ENCODE measurements at regions not wholly inside any gene's neighbourhood (a gene's known extent, or its start where the extent isn't known, plus 50 kb on each side); places are given as distances from the start of the nearest gene placed in this dataset.
"Not testable (repeated sequence)": the region's sequence is repeated elsewhere in the genome, so short reads cannot be mapped to it uniquely, and the experiment has no call there.

GRCh38 chr1:147413110-147413605 is 128.1 kb upstream of the BCL9 start:
- Mint-ChIP-seq H3K27me3 (ENCODE audit: low read depth in 3 of 3) (peaks cover 2 to 10% (median 3%) of the 10 kb centered on the region in 3 donors), H3K4me1 (no peaks in the 10 kb centered on the region), H3K9me3 (no peaks in the 10 kb centered on the region), H3K36me3 (no peaks in the 10 kb centered on the region), H3K27ac (no peak overlapping the region), H3K4me3 (no peak overlapping the region)
- DNase-seq, result no peak

GRCh38 chr1:147414505-147415163 is 126.7 kb upstream of the BCL9 start:
- H3K4me1 Mint-ChIP-seq, result no peaks in the 10 kb centered on the region
- H3K36me3 Mint-ChIP-seq, result no peaks in the 10 kb centered on the region
- H3K27me3 Mint-ChIP-seq (ENCODE audit: low read depth in 3 of 3), result peaks cover 3 to 10% (median 5%) of the 10 kb centered on the region in 3 donors
- DNase-seq, result no peak
- H3K9me3 Mint-ChIP-seq, result no peaks in the 10 kb centered on the region
- H3K4me3 Mint-ChIP-seq, result no peak overlapping the region
- no peak overlapping the region for H3K27ac Mint-ChIP-seq

- no peaks in the 10 kb centered on the region for H3K4me1 Mint-ChIP-seq
- H3K4me3 Mint-ChIP-seq, result no peak overlapping the region
- peaks cover 5 to 6% (median 5%) of the 10 kb centered on the region in 3 donors for H3K27me3 Mint-ChIP-seq (ENCODE audit: low read depth in 3 of 3)
- no peaks in the 10 kb centered on the region for H3K36me3 Mint-ChIP-seq
- no peak overlapping the region for H3K27ac Mint-ChIP-seq
- no peaks in the 10 kb centered on the region for H3K9me3 Mint-ChIP-seq
- DNase-seq, result no peak
Observed at GRCh38 chr1:147417024-147417423, 124.3 kb upstream of the BCL9 start.

- not testable (repeated sequence) for H3K36me3 Mint-ChIP-seq; H3K27ac Mint-ChIP-seq; H3K27me3 Mint-ChIP-seq (ENCODE audit: low read depth in 3 of 3); H3K4me3 Mint-ChIP-seq; H3K9me3 Mint-ChIP-seq; DNase-seq; H3K4me1 Mint-ChIP-seq
Observed at GRCh38 chr1:147423100-147423827, 118.0 kb upstream of the BCL9 start.

GRCh38 chr1:147434921-147435320 is 106.4 kb upstream of the BCL9 start:
- no peak for DNase-seq
- Mint-ChIP-seq H3K4me3 (no peak overlapping the region), H3K9me3 (peaks cover 0 to 6% (median 0%) of the 10 kb centered on the region in 6 donors), H3K36me3 (no peaks in the 10 kb centered on the region), H3K27ac (no peak overlapping the region), H3K27me3 (ENCODE audit: low read depth in 3 of 3) (peaks cover 5 to 8% (median 7%) of the 10 kb centered on the region in 3 donors), H3K4me1 (no peaks in the 10 kb centered on the region)

- Mint-ChIP-seq H3K27me3 (ENCODE audit: low read depth in 3 of 3) (peaks cover 0 to 11% (median 3%) of the 10 kb centered on the region in 3 donors), H3K9me3 (peaks cover 16 to 48% (median 42%) of the 10 kb centered on the region in 6 donors)
- no peak for DNase-seq
Observed at GRCh38 chr1:147444381-147444780, 96.9 kb upstream of the BCL9 start.

DNA sequence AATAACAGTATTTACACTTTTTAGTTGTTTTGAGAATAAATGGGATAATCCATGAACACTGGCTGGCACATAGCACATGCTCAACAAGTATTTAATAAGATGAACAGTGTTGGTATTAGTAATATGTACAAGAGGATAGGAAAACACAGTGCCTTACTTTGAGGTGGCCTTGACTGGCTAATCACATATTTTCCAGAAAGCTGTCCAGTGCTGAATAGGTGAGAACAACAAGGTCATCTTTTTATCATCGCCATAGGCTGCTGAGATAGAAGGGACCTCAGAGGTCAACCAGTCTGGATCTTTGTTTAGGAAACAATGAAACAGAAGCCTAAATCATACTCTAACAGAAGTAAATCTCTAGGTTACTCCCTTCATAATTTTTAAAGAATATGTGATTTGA is 89.7 kb upstream of the BCL9 start:
- H3K4me1 Mint-ChIP-seq, result no peaks in the 10 kb centered on the region
- no peak overlapping the region for H3K27ac Mint-ChIP-seq
- no peaks in the 10 kb centered on the region for H3K36me3 Mint-ChIP-seq
- H3K27me3 Mint-ChIP-seq (ENCODE audit: low read depth in 3 of 3), result peaks cover 3 to 10% (median 10%) of the 10 kb centered on the region in 3 donors
- peaks cover 0 to 10% (median 4%) of the 10 kb centered on the region in 6 donors for H3K9me3 Mint-ChIP-seq
- H3K4me3 Mint-ChIP-seq, result no peak overlapping the region
- no peak for DNase-seq

More at GRCh38 chr1:147444381-147444780, 96.9 kb upstream of the BCL9 start:
- Mint-ChIP-seq H3K36me3 (peaks cover 0 to 8% (median 6%) of the 10 kb centered on the region in 3 donors), H3K27ac (no peak overlapping the region), H3K4me1 (no peaks in the 10 kb centered on the region), H3K4me3 (no peak overlapping the region)

DNA sequence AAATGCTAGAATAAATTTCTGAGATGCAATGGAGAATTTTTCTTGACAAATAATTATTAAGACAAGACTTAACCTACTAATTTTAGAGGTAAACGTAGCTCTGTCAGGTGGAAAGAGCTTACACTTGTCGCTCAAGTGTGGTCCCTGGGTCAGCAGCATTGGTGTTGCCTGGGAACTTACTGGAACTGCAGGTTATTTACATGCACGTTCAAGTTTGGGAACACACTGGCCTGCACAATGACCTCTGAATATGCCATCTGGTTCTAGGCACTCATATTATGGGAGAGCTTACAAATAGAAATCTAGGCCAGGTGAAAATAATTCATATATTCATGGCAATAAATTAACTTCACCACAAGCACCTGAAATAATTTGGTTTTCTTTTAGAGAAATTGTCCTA is 88.5 kb upstream of the BCL9 start:
- H3K9me3 Mint-ChIP-seq, result peaks cover 0 to 3% (median under 1%) of the 10 kb centered on the region in 6 donors

DNA sequence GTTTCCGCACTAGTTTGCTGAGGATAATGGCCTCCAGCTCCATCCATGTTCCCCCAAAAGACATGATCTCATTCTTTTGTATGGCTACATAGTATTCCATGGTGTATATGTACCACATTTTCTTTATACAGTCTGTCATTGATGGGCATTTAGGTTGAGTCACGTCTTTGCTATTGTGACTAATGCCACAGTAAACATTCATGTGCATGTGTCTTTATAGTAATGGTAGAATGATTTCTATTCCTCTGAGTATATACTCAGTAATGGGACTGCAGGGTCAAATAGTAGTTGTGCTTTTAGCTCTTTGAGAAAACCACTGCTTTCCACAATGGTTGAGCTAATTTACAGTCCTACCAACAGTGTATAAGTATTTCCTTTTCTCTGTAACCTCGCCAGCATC is 78.3 kb upstream of the BCL9 start:
- H3K9me3 Mint-ChIP-seq, result peaks cover 0 to 24% (median 14%) of the 10 kb centered on the region in 6 donors
- peaks cover 3 to 17% (median 15%) of the 10 kb centered on the region in 3 donors for H3K27me3 Mint-ChIP-seq (ENCODE audit: low read depth in 3 of 3)
- H3K4me1 Mint-ChIP-seq, result no peaks in the 10 kb centered on the region
- no peak for DNase-seq
- H3K4me3 Mint-ChIP-seq, result no peak overlapping the region
- H3K36me3 Mint-ChIP-seq, result peaks cover 0 to 3% (median 0%) of the 10 kb centered on the region in 3 donors
- no peak overlapping the region for H3K27ac Mint-ChIP-seq

More for the DNA sequence above, 88.5 kb upstream of the BCL9 start:
- H3K36me3 Mint-ChIP-seq, result no peaks in the 10 kb centered on the region
- H3K27me3 Mint-ChIP-seq (ENCODE audit: low read depth in 3 of 3), result peaks cover 3 to 13% (median 13%) of the 10 kb centered on the region in 3 donors
- no peak overlapping the region for H3K27ac Mint-ChIP-seq
- no peak overlapping the region for H3K4me3 Mint-ChIP-seq
- no peaks in the 10 kb centered on the region for H3K4me1 Mint-ChIP-seq
- DNase-seq, result no peak

GRCh38 chr1:147466543-147466942 is 74.8 kb upstream of the BCL9 start:
- no peak overlapping the region for H3K4me3 Mint-ChIP-seq
- H3K9me3 Mint-ChIP-seq, result peaks cover 0 to 25% (median 14%) of the 10 kb centered on the region in 6 donors
- no peaks in the 10 kb centered on the region for H3K4me1 Mint-ChIP-seq
- DNase-seq, result no peak
- H3K36me3 Mint-ChIP-seq, result peaks cover 0 to 3% (median 0%) of the 10 kb centered on the region in 3 donors
- H3K27me3 Mint-ChIP-seq (ENCODE audit: low read depth in 3 of 3), result peaks cover 9 to 28% (median 15%) of the 10 kb centered on the region in 3 donors
- H3K27ac Mint-ChIP-seq, result no peak overlapping the region

GRCh38 chr1:147470079-147470478 is 71.2 kb upstream of the BCL9 start:
- Mint-ChIP-seq H3K4me1 (no peaks in the 10 kb centered on the region), H3K4me3 (no peak overlapping the region), H3K36me3 (peaks cover 0 to 3% (median 0%) of the 10 kb centered on the region in 3 donors), H3K9me3 (peaks cover 0 to 25% (median 14%) of the 10 kb centered on the region in 6 donors), H3K27ac (no peak overlapping the region), H3K27me3 (ENCODE audit: low read depth in 3 of 3) (peaks cover 5 to 27% (median 9%) of the 10 kb centered on the region in 3 donors)
- DNase-seq, result no peak

- H3K9me3 Mint-ChIP-seq, result peaks cover 0 to 7% (median 1%) of the 10 kb centered on the region in 6 donors
- no peak for DNase-seq
- peaks cover 0 to 18% (median 9%) of the 10 kb centered on the region in 3 donors for H3K27me3 Mint-ChIP-seq (ENCODE audit: low read depth in 3 of 3)
- H3K4me1 Mint-ChIP-seq, result no peaks in the 10 kb centered on the region
- no peak overlapping the region for H3K27ac Mint-ChIP-seq
- no peak overlapping the region for H3K4me3 Mint-ChIP-seq
- no peaks in the 10 kb centered on the region for H3K36me3 Mint-ChIP-seq
Observed at GRCh38 chr1:147472489-147472888, 68.8 kb upstream of the BCL9 start.

DNA sequence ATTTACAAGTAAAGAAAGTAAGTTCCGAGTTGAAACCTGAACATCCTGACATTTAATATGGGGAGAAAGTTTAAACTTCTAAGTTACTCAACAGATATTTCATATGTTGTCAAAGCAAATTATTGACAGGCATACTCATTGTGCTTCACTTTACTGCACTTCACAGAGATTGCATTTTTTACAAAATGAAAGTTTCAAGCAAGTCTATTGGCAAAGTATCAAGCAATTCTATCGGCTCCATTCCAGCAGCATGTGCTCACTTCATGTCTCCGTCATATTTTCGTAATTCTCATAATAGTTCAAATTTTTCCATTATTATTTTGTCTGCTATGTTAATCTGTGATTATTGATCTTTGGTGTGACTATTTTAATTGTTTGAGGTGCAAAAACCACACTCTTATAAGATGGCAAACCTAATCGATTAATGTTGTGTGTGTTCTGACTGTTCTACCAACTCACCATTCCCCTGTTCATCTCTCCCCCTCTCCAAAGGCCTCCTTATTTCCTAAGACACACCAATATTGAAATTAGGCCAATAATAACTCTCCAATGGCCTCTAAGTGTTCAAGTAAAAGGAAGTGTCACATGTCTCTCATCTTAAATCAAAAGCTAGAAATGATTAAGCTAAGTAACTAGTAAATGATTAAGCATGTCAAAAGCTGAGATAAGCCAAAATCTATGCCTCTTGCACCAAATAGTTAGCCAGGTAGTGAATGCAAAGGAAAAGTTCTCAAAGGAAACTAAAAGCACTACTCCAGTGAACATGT is 68.2 kb upstream of the BCL9 start:
- Mint-ChIP-seq H3K4me1 (no peaks in the 10 kb centered on the region), H3K36me3 (no peaks in the 10 kb centered on the region), H3K4me3 (no peak overlapping the region), H3K9me3 (peaks cover 0 to under 1% (median 0%) of the 10 kb centered on the region in 6 donors), H3K27ac (no peak overlapping the region), H3K27me3 (ENCODE audit: low read depth in 3 of 3) (peaks cover 0 to 13% (median 8%) of the 10 kb centered on the region in 3 donors)
- DNase-seq, result no peak

- H3K9me3 Mint-ChIP-seq, result no peaks in the 10 kb centered on the region
- no peak overlapping the region for H3K4me3 Mint-ChIP-seq
- peaks cover 0 to 11% (median 8%) of the 10 kb centered on the region in 3 donors for H3K27me3 Mint-ChIP-seq (ENCODE audit: low read depth in 3 of 3)
- no peaks in the 10 kb centered on the region for H3K36me3 Mint-ChIP-seq
- H3K27ac Mint-ChIP-seq, result no peak overlapping the region
- H3K4me1 Mint-ChIP-seq, result no peaks in the 10 kb centered on the region
- no peak for DNase-seq
Observed at GRCh38 chr1:147473733-147474049, 67.6 kb upstream of the BCL9 start.

Measured in immature natural killer cell (primary cell).